Psoas muscle (tissue), 7 donors: ENCODE measurements at regions not wholly inside any gene's neighbourhood (a gene's known extent, or its start where the extent isn't known, plus 50 kb on each side); places are given as distances from the start of the nearest gene placed in this dataset.

Experiments used
- ATAC-seq, 4 donors: fragments of 200-7000 bp; cut with Tn5 transposase; one replicate each; pipeline ENCODE4 v1.9.1; 2020; ENCODE audit warnings: moderate library complexity in 3 of 4, mild to moderate bottlenecking in 2 of 4
- DNase-seq, 2 donors: peaks; one replicate each; pipeline ENCODE4 v3.0.0-alpha.2; 2020
- H3K27ac ChIP-seq: fragments of 200-600 bp; one replicate; pipeline ENCODE4 v1.8.0; 2022
- H3K27me3 ChIP-seq, 3 donors: fragments of 200-600 bp in 1 of 3; one replicate each; pipeline versions ENCODE4 v1.6.1 to v1.8.0; 2013 to 2022; ENCODE audit warnings: low read length in 2 of 3, mild to moderate bottlenecking in 2 of 3, moderate library complexity in 1 of 3; ENCODE audit not compliant: insufficient read depth in 3 of 3
- H3K36me3 ChIP-seq, 2 donors: fragments of 200-600 bp in 1 of 2; one replicate each; pipeline versions ENCODE4 v1.6.1 to v1.8.0; 2013 to 2022; ENCODE audit warnings: low read depth in 1 of 2, mild to moderate bottlenecking in 1 of 2, moderate library complexity in 1 of 2; ENCODE audit not compliant: insufficient read depth in 1 of 2
- H3K4me1 ChIP-seq: fragments of 200-600 bp; one replicate; pipeline ENCODE4 v1.8.0; 2022
- H3K4me3 ChIP-seq: fragments of 200-600 bp; one replicate; pipeline ENCODE4 v1.8.0; 2022; ENCODE audit warnings: mild to moderate bottlenecking
- H3K9me3 ChIP-seq: fragments of 200-600 bp; one replicate; pipeline ENCODE4 v1.8.0; 2022
- WGBS, 3 donors: extraction: QIAGEN DNeasy Blood & Tissue Kit; methylation state at CpG; one replicate each; pipeline versions ENCODE4 v1.1.6 to v1.1.7; 2013; 5-methylcytosine and 5-hydroxymethylcytosine counted together
- intact Hi-C, 2 donors: fragments of 100-400 bp; cut with DNase I; formaldehyde crosslinking; loops; one replicate each; pipeline versions ENCODE4 v1.11.0 to v1.14.2; 2022
- TF ChIP-seq, protein P1 (sequence below): fragments of 200-600 bp; IDR thresholded peaks from one replicate; pipeline ENCODE4 v1.8.0; 2022; ENCODE audit warnings: antibody characterized with exemption
- donor health status: healthy with polysubstance abuse.
- donor health status: DM: no; HTN: no; CAD: no; lungs with moderate emphysema.
- donor health status: Bipolar disorder and iron deficiency.
- donor health status: healthy.
- donor health status: DM: yes; HTN: yes; CAD: no.
- donor health status: DM: no; HTN: no; CAD: no.
- donor health status: DM: yes; HTN: yes; CAD: no.

DNA sequence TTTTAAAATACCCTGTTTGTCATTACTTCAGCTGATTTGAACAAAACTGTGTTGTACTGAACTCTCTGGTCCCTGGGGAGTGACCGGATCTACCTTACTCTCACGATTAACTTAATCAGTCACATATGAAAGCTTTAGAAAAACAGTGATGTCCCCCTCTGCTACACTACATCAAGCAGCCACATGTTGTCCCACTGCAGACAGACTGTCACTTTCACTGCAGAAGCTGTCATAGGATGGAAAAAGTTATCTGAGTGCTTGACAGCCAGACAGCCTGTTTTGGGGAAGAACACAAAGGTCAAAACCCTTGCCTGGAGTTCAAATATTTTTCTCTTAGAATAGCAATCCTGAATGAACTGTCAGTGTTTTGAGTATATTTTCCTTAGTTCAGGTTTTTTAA lies 546.4 kb downstream of the DTWD2 start:
- ATAC-seq (no peak), DNase-seq (no peak)
- TF ChIP-seq, protein P1, sequence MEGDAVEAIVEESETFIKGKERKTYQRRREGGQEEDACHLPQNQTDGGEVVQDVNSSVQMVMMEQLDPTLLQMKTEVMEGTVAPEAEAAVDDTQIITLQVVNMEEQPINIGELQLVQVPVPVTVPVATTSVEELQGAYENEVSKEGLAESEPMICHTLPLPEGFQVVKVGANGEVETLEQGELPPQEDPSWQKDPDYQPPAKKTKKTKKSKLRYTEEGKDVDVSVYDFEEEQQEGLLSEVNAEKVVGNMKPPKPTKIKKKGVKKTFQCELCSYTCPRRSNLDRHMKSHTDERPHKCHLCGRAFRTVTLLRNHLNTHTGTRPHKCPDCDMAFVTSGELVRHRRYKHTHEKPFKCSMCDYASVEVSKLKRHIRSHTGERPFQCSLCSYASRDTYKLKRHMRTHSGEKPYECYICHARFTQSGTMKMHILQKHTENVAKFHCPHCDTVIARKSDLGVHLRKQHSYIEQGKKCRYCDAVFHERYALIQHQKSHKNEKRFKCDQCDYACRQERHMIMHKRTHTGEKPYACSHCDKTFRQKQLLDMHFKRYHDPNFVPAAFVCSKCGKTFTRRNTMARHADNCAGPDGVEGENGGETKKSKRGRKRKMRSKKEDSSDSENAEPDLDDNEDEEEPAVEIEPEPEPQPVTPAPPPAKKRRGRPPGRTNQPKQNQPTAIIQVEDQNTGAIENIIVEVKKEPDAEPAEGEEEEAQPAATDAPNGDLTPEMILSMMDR, result no peak
- Histone ChIP-seq H3K4me3 (no peak overlapping the region), H3K27ac (no peak overlapping the region), H3K4me1 (no peaks in the 10 kb centered on the region), H3K9me3 (no peaks in the 10 kb centered on the region), H3K36me3 (no peaks in the 10 kb centered on the region), H3K27me3 (no peaks in the 10 kb centered on the region)
- WGBS, 3 donors, result 59 to 62% (median 61%) methylated on average over 2 of the region's 2 CpGs
- intact Hi-C loops, result no loop called here

DNA sequence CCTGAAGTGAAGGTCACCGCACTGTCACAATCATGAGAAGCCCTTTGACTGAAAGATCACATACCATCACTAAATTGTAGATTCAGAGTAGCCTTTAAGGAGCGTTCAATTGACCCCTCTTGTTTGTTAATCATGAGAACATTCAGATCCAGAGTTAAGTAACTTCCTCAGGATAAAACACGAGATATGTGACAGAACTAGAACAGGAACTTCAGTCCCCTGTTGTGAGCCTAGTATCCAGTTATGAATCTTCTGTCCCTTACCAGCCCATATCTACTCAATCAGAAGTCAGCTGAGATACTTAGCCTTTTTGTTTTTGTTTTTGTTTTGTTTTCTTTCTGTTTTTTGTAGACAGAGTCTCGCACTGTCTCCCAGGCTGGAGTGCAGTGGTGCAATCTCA lies 547.3 kb downstream of the DTWD2 start:
- intact Hi-C loops, result no loop called here
- no peak for ATAC-seq
- no peak overlapping the region for H3K27ac ChIP-seq

DNA sequence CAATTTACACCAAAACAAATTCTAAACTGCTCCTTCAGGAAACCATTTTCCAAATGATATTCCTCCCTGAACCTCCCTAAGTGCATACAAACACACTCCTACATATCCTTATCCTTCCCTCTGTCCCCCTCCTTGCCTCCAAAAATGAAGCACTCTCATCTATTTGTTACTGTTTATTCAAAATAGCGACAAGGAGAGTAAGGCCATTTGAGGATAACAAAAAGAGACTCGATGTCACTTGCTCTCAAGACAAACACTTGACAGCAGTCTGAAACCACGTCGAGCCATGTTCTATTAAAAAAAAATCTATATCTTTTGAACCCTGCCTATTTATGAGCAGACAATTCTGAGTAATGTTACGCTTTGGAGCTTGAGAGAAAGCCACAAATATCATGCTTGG lies 547.9 kb downstream of the DTWD2 start:
- Histone ChIP-seq H3K27me3 (no peaks in the 10 kb centered on the region), H3K36me3 (no peaks in the 10 kb centered on the region), H3K27ac (no peak overlapping the region), H3K4me3 (no peak overlapping the region), H3K4me1 (no peaks in the 10 kb centered on the region), H3K9me3 (no peaks in the 10 kb centered on the region)
- TF ChIP-seq, protein P1, result no peak
- no peak for DNase-seq
- WGBS, 3 donors, result 69 to 71% (median 70%) methylated on average over 5 of the region's 5 CpGs
- ATAC-seq, result no peak
- intact Hi-C loops, result no loop called here

More for the DNA sequence above, 547.3 kb downstream of the DTWD2 start:
- Histone ChIP-seq H3K4me1 (no peaks in the 10 kb centered on the region), H3K4me3 (no peak overlapping the region), H3K9me3 (no peaks in the 10 kb centered on the region), H3K36me3 (no peaks in the 10 kb centered on the region), H3K27me3 (no peaks in the 10 kb centered on the region)
- TF ChIP-seq, protein P1, result no peak
- DNase-seq, result no peak
- WGBS, 3 donors, result 78 to 85% (median 81%) methylated on average over 4 of the region's 4 CpGs

DNA sequence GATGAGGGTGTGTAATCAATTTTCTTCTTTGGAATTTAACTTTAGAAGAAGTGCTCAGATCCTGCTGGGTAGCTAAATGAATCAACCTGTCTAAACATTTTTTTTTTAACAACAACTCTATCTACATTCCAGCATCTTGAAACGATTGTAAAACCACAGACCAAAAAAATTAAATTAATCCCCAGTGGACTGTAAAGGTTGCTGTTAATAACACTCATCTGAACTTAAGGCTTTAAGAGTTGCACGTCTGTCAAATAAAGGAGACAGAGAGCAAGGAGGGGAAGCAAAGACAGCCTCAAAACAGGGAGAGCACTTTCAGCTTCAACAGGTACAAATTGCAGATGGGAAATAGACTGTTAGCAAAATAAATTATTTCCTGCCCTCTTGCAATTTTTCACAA lies 548.5 kb downstream of the DTWD2 start:
- no peak overlapping the region for H3K4me3 ChIP-seq
- no peaks in the 10 kb centered on the region for H3K27me3 ChIP-seq
- H3K36me3 ChIP-seq, result no peaks in the 10 kb centered on the region
- DNase-seq, result no peak
- ATAC-seq, result no peak
- TF ChIP-seq, protein P1, result no peak
- intact Hi-C loops, result no loop called here
- H3K4me1 ChIP-seq, result no peaks in the 10 kb centered on the region
- no peak overlapping the region for H3K27ac ChIP-seq
- 18 to 25% (median 18%) methylated on average over 2 of the region's 2 CpGs for WGBS, 3 donors
- no peaks in the 10 kb centered on the region for H3K9me3 ChIP-seq

DNA sequence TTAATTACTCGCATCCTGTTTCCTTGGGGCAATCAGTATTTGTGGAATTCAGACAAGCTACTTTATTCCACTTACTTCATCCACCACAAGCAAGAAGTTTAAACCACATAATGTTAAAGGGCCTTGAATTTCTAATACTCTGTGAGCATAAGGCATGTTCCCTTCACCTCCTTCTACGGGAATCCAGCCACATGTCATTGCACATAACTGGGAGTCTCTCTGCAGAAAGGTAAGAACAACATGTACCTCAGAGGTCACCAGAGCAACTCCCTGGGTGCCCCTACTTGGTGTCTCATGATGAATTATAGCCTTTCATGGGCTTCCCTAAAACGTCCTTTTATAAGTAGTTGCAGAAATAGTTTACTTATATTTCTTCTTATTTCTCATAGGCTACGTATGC lies 553.2 kb downstream of the DTWD2 start:
- TF ChIP-seq, protein P1, result no peak
- Histone ChIP-seq H3K4me1 (no peaks in the 10 kb centered on the region), H3K36me3 (no peaks in the 10 kb centered on the region), H3K9me3 (no peaks in the 10 kb centered on the region), H3K27ac (no peak overlapping the region), H3K4me3 (no peak overlapping the region), H3K27me3 (no peaks in the 10 kb centered on the region)
- no peak for DNase-seq
- intact Hi-C loops, result no loop called here
- no peak for ATAC-seq
- 75 to 76% (median 75%) methylated on average over 4 of the region's 4 CpGs for WGBS, 3 donors
